ENCODE measurements at regions not wholly inside any gene's neighbourhood (a gene's known extent, or its start where the extent isn't known, plus 50 kb on each side); places are given as distances from the start of the nearest gene placed in this dataset.

GRCh38 chr9:75616052-75616451, 274.4 kb upstream of the PCSK5 start:
- no peak overlapping the region for H3K27ac ChIP-seq
- TF ChIP-seq Cebpa-rat (IDR thresholded peaks at IDR 0.05): no peak
- H3K4me1 ChIP-seq: no peaks in the 10 kb centered on the region
- no peak overlapping the region for H3K9ac ChIP-seq
- no peaks in the 10 kb centered on the region for H3K36me3 ChIP-seq
- H3K4me2 ChIP-seq: no peak overlapping the region
- no peak overlapping the region for H3K4me3 ChIP-seq
- no peaks in the 10 kb centered on the region for H3K27me3 ChIP-seq
- H4K20me1 ChIP-seq: no peaks in the 10 kb centered on the region
- H3K9me3 ChIP-seq: peaks cover 7% of the 10 kb centered on the region; the same call in 1 of the 2 replicates

- no peaks in the 10 kb centered on the region for H3K4me1 ChIP-seq
- no peak overlapping the region for H3K4me2 ChIP-seq
- H3K9ac ChIP-seq: no peak overlapping the region
- no peak overlapping the region for H3K4me3 ChIP-seq
- no peak for TF ChIP-seq Cebpa-rat (IDR thresholded peaks at IDR 0.05)
- H3K36me3 ChIP-seq: no peaks in the 10 kb centered on the region
- no peaks in the 10 kb centered on the region for H4K20me1 ChIP-seq
- H3K27ac ChIP-seq: no peak overlapping the region
- H3K27me3 ChIP-seq: no peaks in the 10 kb centered on the region
- H3K9me3 ChIP-seq: peaks cover 7% of the 10 kb centered on the region; the same call in 1 of the 2 replicates
These were observed 273.5 kb upstream of the PCSK5 start for GRCh38 chr9:75616841-75617566.

DNA sequence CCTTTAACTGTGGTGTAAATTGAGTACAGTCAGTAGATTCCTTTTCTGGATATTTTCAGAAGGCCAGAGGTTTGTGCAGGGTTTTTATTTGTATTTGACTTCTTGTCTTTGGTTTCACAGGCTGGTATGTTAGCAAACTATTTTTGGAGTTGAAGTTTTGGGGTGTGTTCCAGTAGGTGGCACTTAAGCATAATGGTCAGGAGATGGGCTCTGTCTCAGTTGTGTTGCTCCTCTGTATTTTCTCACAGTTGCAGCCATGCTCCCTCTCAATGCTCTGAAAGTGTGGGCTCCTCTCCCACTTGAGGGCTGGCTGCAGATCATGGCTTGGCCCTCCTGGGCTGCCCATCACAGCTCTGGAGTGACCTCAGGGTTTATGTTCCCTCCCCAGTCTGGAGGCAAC, 267.0 kb upstream of the PCSK5 start:
- H3K9me3 ChIP-seq: peaks cover 7% of the 10 kb centered on the region; the same call in 1 of the 2 replicates
- no peaks in the 10 kb centered on the region for H3K27me3 ChIP-seq
- no peak overlapping the region for H3K4me3 ChIP-seq
- no peaks in the 10 kb centered on the region for H4K20me1 ChIP-seq
- no peak overlapping the region for H3K9ac ChIP-seq
- no peak overlapping the region for H3K4me2 ChIP-seq
- no peak overlapping the region for H3K27ac ChIP-seq
- no peaks in the 10 kb centered on the region for H3K36me3 ChIP-seq
- H3K4me1 ChIP-seq: no peaks in the 10 kb centered on the region
- TF ChIP-seq Cebpa-rat (IDR thresholded peaks at IDR 0.05): no peak

- Histone ChIP-seq H3K4me3 (no peak overlapping the region), H3K9me3 (0 out of 2 replicates have a peak, but pooled peaks cover 3% of the 10 kb centered on the region), H3K27ac (no peak overlapping the region), H3K4me2 (no peak overlapping the region), H3K9ac (no peak overlapping the region), H4K20me1 (no peaks in the 10 kb centered on the region), H3K27me3 (no peaks in the 10 kb centered on the region), H3K36me3 (no peaks in the 10 kb centered on the region), H3K4me1 (no peaks in the 10 kb centered on the region)
- TF ChIP-seq Cebpa-rat (IDR thresholded peaks at IDR 0.05): no peak
These were observed 265.5 kb upstream of the PCSK5 start for GRCh38 chr9:75624998-75625397.

- no peaks in the 10 kb centered on the region for H3K27me3 ChIP-seq
- H3K9ac ChIP-seq: no peak overlapping the region
- no peak overlapping the region for H3K4me2 ChIP-seq
- no peaks in the 10 kb centered on the region for H3K36me3 ChIP-seq
- H3K27ac ChIP-seq: no peak overlapping the region
- H3K4me1 ChIP-seq: no peaks in the 10 kb centered on the region
- H3K4me3 ChIP-seq: no peak overlapping the region
- no peaks in the 10 kb centered on the region for H3K9me3 ChIP-seq
- no peak for TF ChIP-seq Cebpa-rat (IDR thresholded peaks at IDR 0.05)
- no peaks in the 10 kb centered on the region for H4K20me1 ChIP-seq
These were observed 263.6 kb upstream of the PCSK5 start for GRCh38 chr9:75626860-75627259.

DNA sequence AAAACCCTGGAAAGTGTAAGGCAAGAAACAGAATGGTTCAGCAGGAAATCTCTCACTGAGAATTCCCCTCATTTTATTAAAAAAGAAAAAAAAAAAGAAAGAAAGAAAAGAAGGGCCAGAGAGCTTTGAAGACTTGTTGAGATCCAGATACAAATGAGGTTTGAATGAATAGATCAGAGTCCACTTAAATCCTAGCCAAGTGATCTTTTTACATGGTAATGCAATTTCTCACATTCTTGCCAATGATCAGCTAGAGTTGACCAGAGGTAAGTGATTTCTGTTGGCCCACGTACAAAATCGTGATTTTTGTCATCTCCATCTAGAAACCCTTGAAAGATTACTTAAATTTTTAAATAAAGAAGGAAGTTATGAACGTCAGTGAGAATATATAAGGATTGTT, 261.5 kb upstream of the PCSK5 start:
- H3K4me1 ChIP-seq: no peaks in the 10 kb centered on the region
- H3K4me3 ChIP-seq: no peak overlapping the region
- no peak overlapping the region for H3K9ac ChIP-seq
- no peaks in the 10 kb centered on the region for H3K36me3 ChIP-seq
- no peaks in the 10 kb centered on the region for H3K9me3 ChIP-seq
- H4K20me1 ChIP-seq: no peaks in the 10 kb centered on the region
- no peak for TF ChIP-seq Cebpa-rat (IDR thresholded peaks at IDR 0.05)
- no peak overlapping the region for H3K27ac ChIP-seq
- H3K4me2 ChIP-seq: no peak overlapping the region
- no peaks in the 10 kb centered on the region for H3K27me3 ChIP-seq

- TF ChIP-seq Cebpa-rat (IDR thresholded peaks at IDR 0.05): no peak
These were observed 256.9 kb upstream of the PCSK5 start for GRCh38 chr9:75633451-75634057.

GRCh38 chr9:75636427-75637045, 253.9 kb upstream of the PCSK5 start:
- Histone ChIP-seq H3K27ac (no peak overlapping the region), H3K4me2 (0 out of 2 replicates have a peak overlapping the region, but pooled peaks have one; percentile 3), H3K4me3 (no peak overlapping the region), H3K36me3 (no peaks in the 10 kb centered on the region), H3K9me3 (no peaks in the 10 kb centered on the region), H3K9ac (no peak overlapping the region), H3K27me3 (no peaks in the 10 kb centered on the region), H4K20me1 (no peaks in the 10 kb centered on the region), H3K4me1 (peaks cover 11% of the 10 kb centered on the region; the same call in 1 of the 2 replicates)
- no peak for TF ChIP-seq Cebpa-rat (IDR thresholded peaks at IDR 0.05)

More at GRCh38 chr9:75633451-75634057, 256.9 kb upstream of the PCSK5 start:
- Histone ChIP-seq H3K27ac (no peak overlapping the region), H3K4me1 (peaks cover 11% of the 10 kb centered on the region; the same call in 1 of the 2 replicates), H3K36me3 (no peaks in the 10 kb centered on the region), H3K9ac (no peak overlapping the region), H3K4me2 (no peak overlapping the region), H3K9me3 (no peaks in the 10 kb centered on the region), H4K20me1 (no peaks in the 10 kb centered on the region), H3K27me3 (no peaks in the 10 kb centered on the region), H3K4me3 (no peak overlapping the region)

DNA sequence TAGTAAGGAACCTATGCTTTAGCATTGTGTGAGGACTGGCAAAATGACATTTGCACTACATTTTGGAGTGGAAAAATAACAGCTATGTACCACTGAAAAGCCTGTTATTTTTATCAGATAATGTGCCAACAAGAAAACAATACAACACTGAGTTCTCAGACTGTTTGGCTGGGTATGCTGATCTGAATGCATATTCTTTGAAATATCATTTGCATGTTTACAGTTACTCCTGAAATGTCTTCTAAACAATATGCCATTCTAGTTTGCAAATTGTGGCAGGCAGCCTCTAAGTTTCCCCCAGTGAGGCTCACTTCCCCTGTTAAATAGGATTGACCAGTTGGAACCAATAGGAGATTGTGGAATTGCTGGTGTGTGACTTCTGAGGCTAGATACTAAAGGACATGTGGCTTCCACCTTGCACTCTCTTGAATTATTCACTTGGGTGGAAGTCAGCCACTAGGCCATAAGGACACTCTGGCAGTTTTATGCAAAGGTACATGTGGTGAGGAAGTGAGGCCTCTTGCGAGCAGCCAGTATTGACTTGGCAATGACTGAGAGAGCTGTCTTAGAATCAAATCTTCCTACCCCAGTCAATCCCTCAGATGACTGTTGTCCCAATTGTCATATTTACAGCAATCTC, 250.4 kb upstream of the PCSK5 start:
- H3K4me1 ChIP-seq: 0 out of 2 replicates have a peak, but pooled peaks cover 5% of the 10 kb centered on the region

More for the DNA sequence above, 250.4 kb upstream of the PCSK5 start:
- Histone ChIP-seq H3K4me2 (no peak overlapping the region), H3K27me3 (no peaks in the 10 kb centered on the region), H3K9ac (no peak overlapping the region), H3K9me3 (no peaks in the 10 kb centered on the region), H3K27ac (no peak overlapping the region), H4K20me1 (no peaks in the 10 kb centered on the region), H3K4me3 (no peak overlapping the region), H3K36me3 (no peaks in the 10 kb centered on the region)
- TF ChIP-seq Cebpa-rat (IDR thresholded peaks at IDR 0.05): no peak

All from BLaER1 (cell line).